GM23338 (cell line): ENCODE measurements at regions not wholly inside any gene's neighbourhood (a gene's known extent, or its start where the extent isn't known, plus 50 kb on each side); places are given as distances from the start of the nearest gene placed in this dataset.

Experiments
- CREB1 ChIP-seq: fragments of 250-450 bp; sonication (Bioruptor Pico); IDR thresholded peaks from 2 replicates; pipeline ENCODE4 v1.5.0; 2020; ENCODE audit warnings: low read depth, mild to moderate bottlenecking, moderate library complexity
- ETS1 ChIP-seq: IDR thresholded peaks from 2 replicates; pipeline ENCODE4 v1.6.1; 2016; ENCODE audit warnings: antibody characterized with exemption
- EZH2 ChIP-seq: fragments of 200-600 bp; sonication (generic); IDR thresholded peaks from one replicate; pipeline ENCODE4 v1.8.0; 2017; ENCODE audit warnings: antibody characterized with exemption, mild to moderate bottlenecking, low read depth; ENCODE audit not compliant: unreplicated experiment
- EZH2phosphoT487 ChIP-seq: fragments of 200-600 bp; sonication (generic); IDR thresholded peaks from one replicate; pipeline ENCODE4 v1.8.1; 2018; ENCODE audit warnings: antibody characterized with exemption; ENCODE audit not compliant: unreplicated experiment
- POLR2AphosphoS5 ChIP-seq: IDR thresholded peaks from 2 replicates; pipeline ENCODE4 v1.6.1; 2016; ENCODE audit warnings: antibody characterized with exemption, low read depth
- REST ChIP-seq: IDR thresholded peaks from one replicate; pipeline ENCODE4 v1.6.1; 2018; ENCODE audit warnings: antibody characterized with exemption; ENCODE audit not compliant: unreplicated experiment
- STAT1 ChIP-seq: IDR thresholded peaks from one replicate; pipeline ENCODE4 v1.6.1; 2016; ENCODE audit warnings: antibody characterized with exemption; ENCODE audit not compliant: unreplicated experiment
- ZNF331 ChIP-seq: fragments of 250-450 bp; sonication (Bioruptor Pico); IDR thresholded peaks from 2 replicates; pipeline ENCODE4 v1.5.0; 2020; ENCODE audit warnings: low read depth, mild to moderate bottlenecking, moderate library complexity
- TF ChIP-seq, protein P1 (sequence below), 2 experiments: fragments of 200-600 bp in 1 of 2; sonication (generic) in 1 of 2; conservative IDR thresholded peaks; 2 replicates each; pipeline versions ENCODE4 v1.5.1 to v1.6.1; 2016 to 2017; ENCODE audit warnings: antibody characterized with exemption in 2 of 2, low read depth in 2 of 2, mild to moderate bottlenecking in 2 of 2, moderate library complexity in 1 of 2

DNA sequence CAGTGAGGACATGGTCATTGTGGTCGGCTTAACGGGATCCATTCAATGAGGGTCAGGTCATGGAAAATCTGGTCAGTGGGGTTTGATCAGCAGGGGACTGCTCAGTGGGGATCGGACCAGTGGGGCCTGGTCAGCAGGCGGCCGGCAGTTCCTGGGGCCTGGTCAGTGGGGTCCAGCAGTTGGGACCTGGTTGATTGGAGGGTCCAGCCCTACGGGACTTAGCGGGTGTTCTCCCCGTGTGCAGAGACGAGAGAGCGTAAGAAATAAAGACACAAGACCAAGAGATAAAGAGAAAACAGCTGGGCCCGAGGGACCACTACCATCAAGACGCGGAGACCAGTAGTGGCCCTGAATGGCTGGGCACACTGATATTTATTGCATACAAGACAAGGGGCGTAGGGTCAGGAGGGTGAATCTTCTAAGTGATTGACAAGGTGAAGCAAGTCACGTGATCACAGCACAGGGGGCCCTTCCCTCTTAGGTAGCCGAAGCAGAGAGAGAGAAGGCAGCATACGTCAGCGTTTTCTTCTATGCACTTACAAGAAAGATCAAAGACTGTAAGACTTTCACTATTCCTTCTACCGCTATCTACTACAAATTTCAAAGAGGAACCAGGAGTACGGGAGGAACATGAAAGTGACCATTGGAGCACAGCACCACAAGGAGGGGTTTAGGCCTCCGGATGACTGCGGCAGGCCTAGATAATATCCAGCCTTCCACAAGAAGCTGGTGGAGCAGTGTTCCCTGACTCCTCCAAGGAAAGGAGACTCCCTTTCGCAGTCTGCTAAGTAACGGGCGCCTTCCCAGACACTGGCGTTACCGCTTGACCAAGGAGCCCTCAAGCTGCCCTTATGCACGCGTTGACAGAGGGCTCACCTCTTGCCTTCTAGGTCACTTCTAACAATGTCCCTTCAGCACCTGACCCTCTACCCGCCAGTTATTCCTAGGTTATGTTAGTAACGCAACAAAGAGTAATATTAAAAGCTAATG is 62.1 kb upstream of the TPM4 start:
- TF ChIP-seq, protein P1, sequence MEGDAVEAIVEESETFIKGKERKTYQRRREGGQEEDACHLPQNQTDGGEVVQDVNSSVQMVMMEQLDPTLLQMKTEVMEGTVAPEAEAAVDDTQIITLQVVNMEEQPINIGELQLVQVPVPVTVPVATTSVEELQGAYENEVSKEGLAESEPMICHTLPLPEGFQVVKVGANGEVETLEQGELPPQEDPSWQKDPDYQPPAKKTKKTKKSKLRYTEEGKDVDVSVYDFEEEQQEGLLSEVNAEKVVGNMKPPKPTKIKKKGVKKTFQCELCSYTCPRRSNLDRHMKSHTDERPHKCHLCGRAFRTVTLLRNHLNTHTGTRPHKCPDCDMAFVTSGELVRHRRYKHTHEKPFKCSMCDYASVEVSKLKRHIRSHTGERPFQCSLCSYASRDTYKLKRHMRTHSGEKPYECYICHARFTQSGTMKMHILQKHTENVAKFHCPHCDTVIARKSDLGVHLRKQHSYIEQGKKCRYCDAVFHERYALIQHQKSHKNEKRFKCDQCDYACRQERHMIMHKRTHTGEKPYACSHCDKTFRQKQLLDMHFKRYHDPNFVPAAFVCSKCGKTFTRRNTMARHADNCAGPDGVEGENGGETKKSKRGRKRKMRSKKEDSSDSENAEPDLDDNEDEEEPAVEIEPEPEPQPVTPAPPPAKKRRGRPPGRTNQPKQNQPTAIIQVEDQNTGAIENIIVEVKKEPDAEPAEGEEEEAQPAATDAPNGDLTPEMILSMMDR (conservative IDR thresholded peaks at IDR 0.05; ENCODE audit: low read depth in 2 of 2) = no peak
- TF ChIP-seq EZH2 (no peak), EZH2phosphoT487 (no peak), ETS1 (no peak), REST (no peak), POLR2AphosphoS5 (no peak), ZNF331 (CRISPR knock-in tag) (no peak), STAT1 (no peak), CREB1 (CRISPR knock-in tag) (no peak)
